ENCODE measurements at regions not wholly inside any gene's neighbourhood (a gene's known extent, or its start where the extent isn't known, plus 50 kb on each side); places are given as distances from the start of the nearest gene placed in this dataset.
"Not testable (repeated sequence)": the region's sequence is repeated elsewhere in the genome, so short reads cannot be mapped to it uniquely, and the experiment has no call there.

GRCh38 chr13:38283346-38283745 lies 66.3 kb upstream of the UFM1 start:
- TF ChIP-seq POLR2A (IDR thresholded peaks at IDR 0.05; ENCODE audit: low read length) (no peak), GATA1 (IDR thresholded peaks at IDR 0.05; ENCODE audit: low read depth, low read length) (no peak)
- DNase-seq, result peak in 1 of 2 experiments; percentile 11

GRCh38 chr13:38265132-38265497 lies 84.5 kb upstream of the UFM1 start:
- TF ChIP-seq POLR2A (IDR thresholded peaks at IDR 0.05; ENCODE audit: low read length) (no peak), GATA1 (IDR thresholded peaks at IDR 0.05; ENCODE audit: low read depth, low read length) (no peak)
- DNase-seq, result no peak

- DNase-seq, result no peak
- TF ChIP-seq GATA1 (IDR thresholded peaks at IDR 0.05; ENCODE audit: low read depth, low read length), result no peak
- TF ChIP-seq POLR2A (IDR thresholded peaks at IDR 0.05; ENCODE audit: low read length), result no peak
Observed at GRCh38 chr13:38264363-38265131, 85.1 kb upstream of the UFM1 start.

- no peak for DNase-seq
- TF ChIP-seq POLR2A (IDR thresholded peaks at IDR 0.05; ENCODE audit: low read length) (no peak), GATA1 (IDR thresholded peaks at IDR 0.05; ENCODE audit: low read depth, low read length) (no peak)
Observed at GRCh38 chr13:38262211-38262610, 87.4 kb upstream of the UFM1 start.

- TF ChIP-seq POLR2A (IDR thresholded peaks at IDR 0.05; ENCODE audit: low read length) (no peak), GATA1 (IDR thresholded peaks at IDR 0.05; ENCODE audit: low read depth, low read length) (no peak)
- no peak for DNase-seq
Observed at GRCh38 chr13:38255600-38255999, 94.1 kb upstream of the UFM1 start.

- TF ChIP-seq GATA1 (IDR thresholded peaks at IDR 0.05; ENCODE audit: low read depth, low read length) (no peak), POLR2A (IDR thresholded peaks at IDR 0.05; ENCODE audit: low read length) (no peak)
Observed at GRCh38 chr13:38239874-38240273, 109.8 kb upstream of the UFM1 start.

DNA sequence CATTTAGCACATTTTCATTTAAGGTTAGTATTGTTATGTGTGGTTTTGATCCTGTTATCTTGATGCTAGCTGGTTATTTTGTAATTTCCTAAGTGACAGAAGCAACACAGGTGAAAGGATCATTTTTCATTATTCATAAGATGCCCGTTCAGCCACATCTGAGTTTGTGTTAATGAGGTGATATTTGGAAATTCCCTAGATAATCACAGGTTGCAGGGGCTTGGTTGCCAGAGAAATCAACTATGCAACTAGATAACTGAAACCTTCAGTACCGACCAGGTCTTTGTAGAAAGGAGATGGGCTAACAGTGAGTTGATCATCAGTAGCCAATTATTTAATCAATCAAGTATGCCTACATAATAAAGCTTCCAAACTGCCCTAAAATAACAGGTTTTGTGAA lies 121.3 kb upstream of the UFM1 start:
- no peak for DNase-seq
- TF ChIP-seq POLR2A (IDR thresholded peaks at IDR 0.05; ENCODE audit: low read length), result no peak
- TF ChIP-seq GATA1 (IDR thresholded peaks at IDR 0.05; ENCODE audit: low read depth, low read length), result no peak

More at GRCh38 chr13:38239874-38240273, 109.8 kb upstream of the UFM1 start:
- DNase-seq, result no peak

GRCh38 chr13:38226496-38226895 lies 123.2 kb upstream of the UFM1 start:
- TF ChIP-seq GATA1 (IDR thresholded peaks at IDR 0.05; ENCODE audit: low read depth, low read length) (no peak), POLR2A (IDR thresholded peaks at IDR 0.05; ENCODE audit: low read length) (no peak)
- no peak for DNase-seq

DNA sequence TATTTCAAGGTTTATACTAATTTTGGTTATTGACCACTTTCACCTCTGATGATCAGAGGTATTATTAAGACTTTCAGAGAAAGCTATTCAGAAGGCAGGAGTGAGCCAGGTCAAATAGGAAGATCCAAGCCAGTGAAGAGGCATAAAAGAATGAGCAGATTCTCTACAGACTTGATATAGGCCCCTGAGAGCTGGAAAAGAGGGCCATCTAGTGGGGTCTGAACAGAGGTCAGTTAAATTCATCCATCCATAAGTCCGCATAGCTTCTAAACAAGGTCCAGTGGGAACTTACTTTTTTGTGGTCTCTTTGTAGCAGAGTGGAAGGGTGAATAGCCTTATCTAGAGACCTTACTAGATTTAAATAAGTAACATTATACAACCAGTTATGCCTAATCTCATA lies 126.6 kb upstream of the UFM1 start:
- TF ChIP-seq POLR2A (IDR thresholded peaks at IDR 0.05; ENCODE audit: low read length) (no peak), GATA1 (IDR thresholded peaks at IDR 0.05; ENCODE audit: low read depth, low read length) (no peak)
- peak; percentile 2 to 3 for DNase-seq

DNA sequence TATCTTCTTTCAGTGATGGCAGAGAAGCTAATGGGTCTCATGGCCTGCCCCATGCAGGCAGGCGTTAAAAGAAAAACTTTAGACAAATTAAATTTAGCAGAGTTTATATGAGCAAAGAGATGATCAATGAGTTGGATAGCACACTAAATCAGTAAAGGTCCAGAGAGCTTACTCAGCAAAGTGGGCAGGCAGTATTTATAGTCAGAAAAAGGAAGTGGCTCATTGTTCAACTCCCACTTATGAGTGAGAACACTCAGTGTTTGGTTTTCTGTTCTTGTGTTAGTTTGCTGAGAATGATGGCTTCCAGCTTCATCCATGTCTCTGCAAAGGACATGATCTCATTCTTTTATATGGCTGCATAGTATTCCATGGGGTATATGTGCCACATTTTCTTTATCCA lies 128.5 kb upstream of the UFM1 start:
- not testable (repeated sequence) for DNase-seq

DNA sequence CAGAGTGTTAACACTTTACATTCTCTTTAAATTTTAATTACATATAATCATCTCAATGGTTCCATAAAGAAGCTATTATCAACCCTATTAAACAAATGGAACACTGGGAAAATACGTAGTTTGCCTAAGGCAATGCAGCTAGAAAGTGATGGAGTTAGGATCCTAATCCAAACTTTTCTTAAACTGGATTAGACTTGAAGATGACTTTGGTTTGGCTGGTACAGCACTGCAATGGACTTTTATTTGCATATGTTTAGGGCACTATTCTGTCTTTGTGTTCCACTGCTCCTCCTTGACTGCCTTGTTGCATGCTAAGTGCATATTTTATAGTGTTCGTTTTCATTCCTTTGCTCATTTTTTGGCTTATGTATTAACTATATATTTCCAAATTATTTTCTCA lies 133.5 kb upstream of the UFM1 start:
- TF ChIP-seq POLR2A (IDR thresholded peaks at IDR 0.05; ENCODE audit: low read length) (no peak), GATA1 (IDR thresholded peaks at IDR 0.05; ENCODE audit: low read depth, low read length) (no peak)
- DNase-seq, result no peak

DNA sequence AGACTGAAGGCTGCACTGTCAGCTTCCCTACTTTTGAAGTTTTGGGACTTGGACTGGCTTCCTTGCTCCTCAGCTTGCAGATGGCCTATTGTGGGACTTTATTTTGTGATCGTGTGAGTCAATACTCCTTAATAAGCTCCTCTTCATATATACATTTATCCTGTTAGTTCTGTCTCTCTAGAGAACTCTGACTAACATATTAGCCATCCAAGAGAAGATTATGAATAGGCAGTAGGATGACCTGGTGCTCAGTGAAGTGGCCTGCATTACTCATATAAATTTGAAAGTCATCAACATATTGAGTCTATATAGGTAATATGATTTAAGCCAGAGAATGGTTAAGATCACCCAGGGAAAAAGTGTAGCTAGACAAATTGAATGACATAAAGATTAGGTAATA lies 136.3 kb upstream of the UFM1 start:
- TF ChIP-seq GATA1 (IDR thresholded peaks at IDR 0.05; ENCODE audit: low read depth, low read length), result no peak
- no peak for TF ChIP-seq POLR2A (IDR thresholded peaks at IDR 0.05; ENCODE audit: low read length)
- DNase-seq, result no peak

DNA sequence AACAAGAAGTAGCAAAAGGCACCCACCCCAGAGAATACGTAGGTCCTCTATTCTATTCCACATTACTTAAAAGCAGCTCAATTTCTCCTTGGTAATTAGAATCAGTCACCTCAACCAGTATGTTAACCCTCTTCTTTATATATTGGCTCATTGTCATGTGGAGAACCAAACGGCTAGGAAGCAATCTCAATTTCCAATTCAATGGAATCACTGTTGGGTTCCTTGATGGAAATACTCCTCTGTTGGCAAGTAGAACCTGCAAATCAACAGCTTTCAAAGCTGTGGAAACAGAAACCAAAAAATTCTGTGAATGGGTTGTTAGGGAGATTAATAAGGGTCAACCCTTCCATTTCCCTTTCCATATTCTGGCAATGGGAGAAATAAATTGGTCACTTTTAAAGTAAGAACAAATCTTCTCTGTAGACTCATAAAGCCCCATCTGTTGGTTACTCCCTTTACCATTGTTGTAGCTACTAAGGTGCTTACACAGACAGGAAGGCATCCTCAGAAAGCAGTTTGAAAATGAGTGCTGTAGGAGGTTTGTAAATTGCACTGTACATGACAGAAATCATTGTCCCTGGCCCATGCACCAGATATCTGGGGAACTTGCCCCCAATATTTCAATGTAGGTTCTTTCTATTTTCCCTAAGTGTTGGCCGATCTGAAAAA lies 138.6 kb upstream of the UFM1 start:
- DNase-seq, result no peak
- TF ChIP-seq POLR2A (IDR thresholded peaks at IDR 0.05; ENCODE audit: low read length) (no peak), GATA1 (IDR thresholded peaks at IDR 0.05; ENCODE audit: low read depth, low read length) (no peak)

DNA sequence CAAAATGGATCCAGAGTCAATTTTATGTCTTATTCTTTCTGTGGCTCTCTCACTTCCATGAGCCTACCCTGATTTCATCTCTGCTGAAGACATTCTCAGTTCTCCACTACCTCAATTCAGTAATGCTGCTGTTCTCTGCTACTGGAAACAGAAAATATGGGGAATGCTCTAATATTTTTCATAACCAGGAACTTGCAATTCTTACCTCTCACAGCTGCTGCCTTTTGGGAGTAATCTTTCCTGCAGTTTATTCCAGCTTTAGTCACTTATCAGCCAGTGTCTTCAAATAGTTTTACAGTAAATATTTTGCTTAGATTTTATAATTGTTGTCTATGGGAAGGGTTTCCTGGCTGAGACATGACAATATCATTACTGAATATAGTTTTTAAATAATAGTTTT lies 145.1 kb upstream of the UFM1 start:
- TF ChIP-seq POLR2A (IDR thresholded peaks at IDR 0.05; ENCODE audit: low read length), result no peak
- DNase-seq, result no peak

DNA sequence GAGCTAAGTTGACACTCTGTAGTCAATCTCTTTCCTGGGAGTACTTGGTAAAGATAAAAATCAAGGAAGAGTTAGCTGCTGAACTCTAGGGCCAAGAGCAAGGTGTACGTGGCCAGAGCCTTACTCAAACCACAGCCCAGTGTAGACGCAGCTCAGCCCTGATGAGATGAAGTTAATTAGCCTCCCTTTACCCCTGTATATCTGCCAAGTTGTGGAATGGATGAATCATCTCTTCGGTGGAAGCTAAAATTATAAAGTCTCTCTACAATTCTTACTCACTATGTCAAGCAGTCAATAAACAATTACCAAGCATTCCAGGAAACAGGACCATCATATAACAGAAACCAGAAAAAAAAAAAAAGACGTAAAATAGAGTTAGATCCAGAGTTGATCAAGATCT lies 146.9 kb upstream of the UFM1 start:
- no peak for DNase-seq
- no peak for TF ChIP-seq GATA1 (IDR thresholded peaks at IDR 0.05; ENCODE audit: low read depth, low read length)
- TF ChIP-seq POLR2A (IDR thresholded peaks at IDR 0.05; ENCODE audit: low read length), result no peak
